GM21619 (cell line): ENCODE measurements at regions not wholly inside any gene's neighbourhood (a gene's known extent, or its start where the extent isn't known, plus 50 kb on each side); places are given as distances from the start of the nearest gene placed in this dataset.

Source experiments
- ATAC-seq: cut with Tn5 transposase; IDR thresholded peaks from one replicate; pipeline ENCODE4 v1.9.1; 2021; ENCODE audit not compliant: unreplicated experiment

DNA sequence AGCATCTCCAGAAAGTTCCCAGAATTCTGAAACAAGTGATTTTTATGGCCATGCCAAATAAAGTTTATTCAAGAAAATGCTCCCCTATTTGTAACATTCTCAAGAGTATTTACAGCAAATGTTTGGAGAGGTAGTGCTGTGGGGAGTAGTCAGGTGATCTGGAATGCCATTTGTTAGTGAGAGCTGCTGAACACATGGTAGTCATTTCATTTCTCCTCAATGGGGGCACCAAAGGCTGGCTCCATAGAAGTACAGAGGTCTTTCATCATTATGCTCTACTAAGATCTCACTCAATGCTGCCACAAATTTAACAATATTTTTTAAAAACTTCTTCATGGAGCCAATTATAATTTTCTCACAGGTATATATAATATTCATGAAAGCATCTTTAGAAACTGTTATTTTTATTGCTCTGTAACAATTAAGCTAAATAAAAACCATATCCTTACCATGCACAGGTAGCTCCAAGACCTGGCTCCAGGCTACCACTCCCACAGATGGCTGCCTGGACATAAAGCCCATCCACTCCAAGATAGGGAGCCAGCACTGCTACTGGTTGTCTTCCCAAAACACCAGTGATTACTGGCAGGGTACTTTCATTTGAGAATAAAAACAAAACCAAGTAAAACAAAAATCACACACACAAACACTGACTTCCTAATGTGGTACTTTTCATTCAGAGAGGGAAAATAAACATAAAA, 200.8 kb downstream of the PLK2 start:
- no peak for ATAC-seq

DNA sequence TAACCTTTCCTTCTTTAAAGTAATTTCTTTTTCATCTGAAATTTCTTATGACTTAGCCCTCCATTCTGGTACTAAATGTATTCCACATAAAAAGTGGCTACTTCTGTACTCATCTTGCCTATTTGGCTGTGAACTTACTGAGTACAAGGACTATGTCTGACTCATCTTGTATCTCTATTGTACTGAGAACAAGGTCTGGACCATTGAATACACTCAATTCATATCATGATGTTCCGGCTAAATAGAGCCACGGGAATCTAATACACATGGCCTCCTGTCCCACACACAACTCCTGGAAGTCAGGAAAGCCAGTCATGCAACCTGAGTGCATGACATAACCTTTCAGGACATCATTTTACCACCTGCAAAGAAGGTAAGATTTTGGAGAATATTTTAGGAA, 203.9 kb downstream of the PLK2 start:
- ATAC-seq, result no peak

DNA sequence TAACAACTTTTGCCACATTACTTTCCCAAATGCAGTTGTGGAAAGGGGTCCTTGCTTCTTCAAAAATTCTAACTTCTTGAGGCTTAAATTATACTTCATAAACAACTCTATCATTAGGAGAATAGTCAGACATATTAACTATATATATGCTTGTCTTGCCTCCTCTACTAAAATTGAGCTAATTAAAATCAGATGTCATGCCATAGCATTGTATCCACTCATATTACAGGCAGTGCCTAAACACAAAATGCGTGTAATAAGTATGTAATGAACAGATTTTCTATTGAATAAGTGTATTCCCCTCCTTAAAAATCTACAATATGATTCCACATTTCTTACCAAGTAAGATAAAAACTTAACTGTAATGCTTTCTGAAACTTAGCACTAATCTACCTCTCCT, 204.5 kb downstream of the PLK2 start:
- no peak for ATAC-seq

DNA sequence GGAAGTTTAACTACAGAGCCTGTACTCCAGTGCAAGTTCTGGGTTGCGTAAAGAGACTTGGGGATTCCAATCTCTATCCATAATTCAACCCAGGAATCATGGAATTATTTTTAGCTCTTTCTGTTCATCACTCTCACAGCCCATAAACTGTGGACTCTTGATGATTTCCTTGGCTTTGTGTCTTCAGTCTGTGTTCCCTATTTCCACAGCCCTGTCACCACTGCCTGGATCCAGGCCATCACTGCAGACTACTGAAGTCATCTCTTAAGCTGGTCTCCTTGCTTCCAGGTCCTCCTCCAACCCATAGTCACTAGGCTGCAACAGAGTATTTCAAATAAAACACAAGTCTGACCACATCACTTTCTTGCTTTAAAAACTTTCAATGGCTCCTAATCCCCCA, 211.7 kb downstream of the PLK2 start:
- no peak for ATAC-seq

DNA sequence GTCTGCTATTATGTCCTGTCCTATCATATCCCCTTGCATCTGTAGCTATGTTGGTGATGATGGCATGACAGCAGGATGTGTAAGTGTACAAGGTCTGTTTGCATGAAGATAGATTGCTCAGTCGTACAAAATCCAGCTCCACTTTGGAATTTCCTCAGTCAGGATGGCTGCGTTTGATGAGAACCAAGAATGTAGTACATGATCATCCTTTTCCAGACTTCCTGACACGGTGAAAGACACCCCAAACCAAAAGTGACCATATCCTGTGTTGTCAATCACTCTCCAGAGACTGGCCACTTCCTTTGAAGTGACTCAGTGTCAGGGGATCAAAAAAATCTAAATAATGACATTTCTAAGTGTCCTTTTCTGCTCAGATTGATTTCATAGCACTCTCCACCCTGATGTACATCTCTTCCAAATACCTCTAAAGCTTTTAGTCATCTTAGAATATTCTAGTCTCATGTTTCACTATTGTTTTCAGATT, 213.4 kb downstream of the PLK2 start:
- ATAC-seq, result no peak

DNA sequence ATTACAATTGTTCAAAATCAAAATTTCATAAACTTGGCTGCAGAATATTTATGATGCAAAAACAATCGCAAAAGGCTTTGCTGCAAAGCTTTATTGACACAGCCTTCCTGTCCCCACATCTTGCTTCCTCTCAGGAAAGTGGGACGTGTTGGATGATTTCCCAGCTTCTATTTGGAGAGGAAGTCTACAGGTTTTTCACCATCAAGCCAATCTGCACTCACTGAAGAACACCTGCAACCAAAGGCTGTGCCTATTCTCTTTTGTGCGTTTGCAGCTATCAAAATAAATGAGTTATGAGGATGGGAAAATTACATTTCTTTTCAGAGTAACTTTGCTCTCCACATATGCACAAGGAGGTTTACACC, 214.4 kb downstream of the PLK2 start:
- no peak for ATAC-seq

DNA sequence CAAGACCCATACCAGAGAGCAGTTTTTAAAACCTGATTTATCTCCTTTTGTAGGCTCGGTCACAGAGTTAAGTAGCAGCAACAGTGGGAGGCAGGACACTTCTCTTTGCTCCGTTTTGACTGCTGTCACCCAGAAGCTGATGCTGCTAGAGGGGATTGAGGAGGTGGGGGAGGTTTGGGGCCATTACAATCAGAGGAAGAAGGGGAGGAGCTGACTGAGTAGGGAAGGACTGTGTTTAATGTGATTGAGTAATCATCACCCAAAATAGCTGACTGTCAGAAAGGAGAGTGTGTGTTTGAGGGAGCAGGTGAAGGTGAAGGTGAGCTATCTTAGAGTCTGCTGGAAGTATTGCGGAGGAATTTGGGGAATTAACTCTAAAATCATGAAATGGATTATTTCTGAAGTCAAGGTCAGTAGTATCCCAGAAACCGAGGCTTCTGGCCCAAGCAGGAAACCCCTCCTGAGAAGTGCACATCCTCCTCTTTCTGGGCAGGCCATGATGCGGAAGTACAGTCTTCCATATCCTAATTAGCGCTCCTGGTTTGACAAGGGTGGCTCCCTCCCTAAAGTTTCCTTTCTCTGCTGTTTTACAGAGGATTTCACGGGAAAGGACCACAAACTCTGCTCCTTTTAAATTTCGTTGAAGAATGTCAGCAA, 214.9 kb downstream of the PLK2 start:
- ATAC-seq, result no peak

DNA sequence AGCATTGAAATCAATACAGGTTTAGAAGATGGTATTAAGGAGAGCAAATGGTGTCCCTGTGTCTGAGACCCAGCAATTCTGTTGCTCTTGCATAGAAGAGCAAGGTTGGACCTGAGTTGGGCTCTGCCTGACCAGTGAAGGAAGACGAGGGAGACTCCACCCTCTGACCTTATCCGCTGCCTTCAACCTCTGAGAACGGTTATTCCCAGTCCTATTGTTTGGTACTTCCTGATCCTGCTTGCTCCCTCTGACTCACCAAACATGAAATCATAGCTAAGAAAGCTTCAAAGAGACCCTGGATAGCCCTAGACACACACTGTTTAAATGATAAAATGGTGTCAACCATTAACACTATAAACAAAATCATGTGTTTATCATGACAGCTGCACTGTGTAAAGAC, 218.5 kb downstream of the PLK2 start:
- ATAC-seq, result no peak

DNA sequence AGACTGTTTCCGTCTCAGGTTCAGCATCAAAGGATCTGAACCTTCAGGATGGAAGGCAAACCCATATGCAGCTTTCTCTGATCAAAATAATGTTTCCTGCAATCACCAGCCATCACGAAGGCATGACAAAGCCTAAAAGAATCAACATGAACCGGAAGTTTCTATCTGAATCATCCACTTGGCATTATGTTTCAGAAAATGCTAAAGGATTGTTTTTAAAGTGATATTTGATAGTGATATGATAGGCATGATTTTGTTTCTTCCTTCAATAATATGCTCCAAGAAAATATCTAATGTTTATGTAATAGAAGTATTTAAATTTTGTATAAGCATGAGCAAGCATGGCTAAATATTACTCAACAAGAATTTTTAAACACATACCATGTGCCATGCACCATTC, 219.6 kb downstream of the PLK2 start:
- ATAC-seq, result no peak

DNA sequence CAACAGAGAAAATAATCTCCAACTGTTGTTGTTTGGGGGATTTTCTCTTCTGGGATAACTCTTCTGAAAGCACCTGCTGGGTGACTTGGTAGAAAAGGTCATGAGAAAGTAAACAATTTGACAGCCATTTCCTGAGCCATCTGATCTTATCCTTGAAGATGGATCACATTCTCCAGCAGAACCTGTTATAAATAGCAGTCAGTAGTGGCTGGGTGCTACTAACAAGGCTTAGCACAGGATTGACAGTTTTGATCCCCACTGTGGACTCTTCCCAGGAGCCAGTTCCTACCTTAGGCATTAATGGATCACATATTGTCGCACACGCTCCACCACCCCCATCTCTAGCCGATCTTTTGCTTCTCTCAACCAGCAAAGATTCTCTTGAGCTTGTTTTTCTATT, 220.2 kb downstream of the PLK2 start:
- ATAC-seq, result no peak

DNA sequence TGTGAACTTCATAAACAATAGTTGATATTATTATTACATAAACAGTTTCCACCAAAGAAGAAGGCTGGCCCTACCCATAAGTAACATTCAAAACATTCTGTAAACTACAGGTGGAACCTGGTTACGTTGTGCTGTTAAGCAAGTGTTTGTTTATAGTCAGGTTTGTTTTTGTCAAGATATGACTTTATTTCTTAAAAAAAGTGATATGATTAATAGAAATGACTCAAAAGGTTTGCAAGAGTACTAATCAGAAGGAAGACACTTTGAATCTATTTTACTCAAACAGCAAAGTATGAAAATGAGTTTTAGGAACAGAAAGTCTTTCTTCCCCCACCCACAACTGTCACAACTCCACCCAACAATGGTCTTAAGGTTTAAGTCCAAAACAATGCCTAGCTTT, 220.8 kb downstream of the PLK2 start:
- peak; percentile 74 for ATAC-seq

DNA sequence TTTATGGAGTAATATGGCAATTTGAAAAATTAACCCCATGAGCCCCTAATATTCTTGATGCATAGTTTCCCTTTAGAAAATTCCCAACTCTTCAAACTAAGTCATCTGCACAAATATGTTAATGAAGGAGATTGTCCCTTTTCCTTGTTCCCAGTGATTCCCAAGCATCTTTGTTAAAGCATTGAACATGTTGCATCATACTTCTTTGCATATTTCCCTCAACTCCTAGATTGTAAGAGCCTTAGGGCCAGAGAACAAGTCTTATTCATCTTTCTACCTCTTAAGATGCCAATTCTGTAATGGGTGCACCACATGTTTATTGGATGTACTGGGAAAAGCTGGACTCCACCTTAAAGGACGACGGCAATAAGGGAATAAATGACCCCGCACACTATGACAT, 223.4 kb downstream of the PLK2 start:
- ATAC-seq, result no peak

DNA sequence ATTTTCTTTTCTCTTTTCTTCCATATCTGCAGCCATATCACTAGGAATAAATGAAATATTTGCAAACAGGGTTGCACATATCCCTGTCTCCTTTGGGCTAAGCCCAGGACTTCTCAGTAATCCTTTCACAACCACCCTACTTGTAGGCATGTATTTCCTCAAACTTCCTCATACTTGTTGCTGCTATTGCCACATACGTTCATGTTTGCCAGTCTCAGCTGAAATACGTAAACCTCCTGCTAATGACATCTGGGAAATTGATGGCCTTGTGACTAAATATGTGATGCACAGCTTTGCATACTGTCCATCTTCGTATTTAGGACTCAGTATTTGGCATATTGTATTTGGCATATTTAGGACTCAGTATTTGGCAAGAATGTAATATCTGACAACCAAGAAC, 224.6 kb downstream of the PLK2 start:
- ATAC-seq, result no peak

DNA sequence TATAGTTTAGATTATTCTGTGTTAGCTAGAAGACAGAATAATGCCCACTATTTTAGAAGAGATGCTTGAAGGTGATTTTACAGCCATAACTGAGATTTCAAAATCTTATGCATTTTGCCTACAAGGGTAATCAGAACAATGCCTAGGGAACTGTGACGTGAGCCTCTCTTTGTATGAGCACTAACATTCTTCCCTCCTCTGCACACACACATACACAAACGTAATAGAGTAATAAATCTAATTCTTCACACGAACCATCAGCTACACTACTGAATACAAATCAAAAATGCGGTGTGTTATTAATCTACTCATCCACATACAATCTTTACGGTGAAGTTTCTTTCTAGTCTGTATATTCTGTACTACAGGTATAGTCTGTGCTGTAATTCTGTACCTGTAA, 227.8 kb downstream of the PLK2 start:
- ATAC-seq, result no peak

DNA sequence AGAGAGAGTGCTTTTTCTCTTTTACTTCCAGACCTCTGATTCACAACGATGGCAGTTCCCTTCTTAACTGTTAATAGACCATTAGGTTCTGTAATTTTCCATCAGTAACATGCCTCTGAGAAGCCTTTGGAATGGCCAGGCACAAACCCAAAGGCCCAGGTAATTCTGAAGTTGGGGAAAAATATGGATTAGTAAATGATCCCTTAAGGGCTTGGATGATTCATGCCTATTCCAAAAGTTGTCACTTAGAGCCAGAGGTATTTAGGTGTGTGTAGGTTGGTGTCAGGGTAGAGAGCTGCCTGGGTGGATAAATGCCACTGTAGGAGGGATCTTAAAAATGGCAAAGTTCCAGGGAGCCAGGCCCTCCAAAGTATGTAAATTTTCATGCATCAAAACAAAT, 228.8 kb downstream of the PLK2 start:
- ATAC-seq, result no peak

DNA sequence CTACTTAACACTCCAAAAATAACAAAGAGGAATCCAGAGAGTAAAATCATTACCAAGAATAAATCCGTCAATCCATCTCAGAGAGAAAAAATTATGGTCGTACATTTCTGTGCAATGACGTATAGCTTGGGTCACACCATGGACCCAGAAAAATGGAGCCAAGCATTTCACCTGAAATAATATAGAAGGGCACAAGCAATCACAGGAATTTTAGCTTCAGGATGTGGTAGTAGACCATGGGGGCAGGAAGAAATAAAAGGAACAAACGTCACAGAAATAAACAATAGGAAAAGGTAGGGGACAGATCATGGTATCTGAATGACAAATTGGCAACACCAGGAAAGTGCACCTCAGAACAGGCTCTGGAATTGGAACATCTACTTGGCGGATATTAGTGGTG, 231.0 kb downstream of the PLK2 start:
- no peak for ATAC-seq

DNA sequence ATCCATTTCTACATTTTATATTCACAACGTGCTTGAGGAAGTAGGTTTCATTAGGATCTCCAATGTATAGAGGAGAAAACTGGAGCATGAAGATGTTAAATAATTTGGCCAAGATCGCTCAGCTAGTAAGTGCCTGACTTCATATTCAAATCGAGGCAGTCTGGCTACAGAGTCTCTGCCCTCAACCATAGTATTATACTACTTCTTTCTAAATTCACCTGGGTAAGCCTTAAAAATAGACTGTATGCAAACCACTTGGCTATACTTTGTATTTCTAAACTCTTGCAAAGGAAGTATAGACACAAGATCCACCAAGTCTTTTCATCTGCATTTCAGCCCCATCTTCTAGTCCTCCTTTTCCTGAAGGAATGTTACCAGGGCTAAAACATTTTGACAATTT, 232.0 kb downstream of the PLK2 start:
- no peak for ATAC-seq

DNA sequence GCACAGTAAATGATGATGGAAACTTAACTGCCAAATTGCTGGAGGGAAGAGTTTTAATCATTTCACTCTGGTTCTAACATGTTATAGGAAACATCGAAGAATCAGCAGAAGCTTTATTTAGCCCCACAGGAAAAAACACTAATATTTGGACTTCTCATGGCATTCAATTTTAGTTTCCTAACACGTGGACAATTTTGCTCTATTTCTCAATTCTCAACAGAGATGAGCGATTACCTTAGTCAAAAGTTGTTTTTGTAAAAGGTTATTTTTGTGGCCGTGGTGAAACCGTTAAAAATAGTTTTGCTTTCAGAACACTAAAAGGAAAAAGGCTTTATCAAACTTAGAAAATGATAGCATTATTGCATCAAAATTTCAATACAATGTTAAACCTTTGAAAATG, 235.2 kb downstream of the PLK2 start:
- no peak for ATAC-seq

DNA sequence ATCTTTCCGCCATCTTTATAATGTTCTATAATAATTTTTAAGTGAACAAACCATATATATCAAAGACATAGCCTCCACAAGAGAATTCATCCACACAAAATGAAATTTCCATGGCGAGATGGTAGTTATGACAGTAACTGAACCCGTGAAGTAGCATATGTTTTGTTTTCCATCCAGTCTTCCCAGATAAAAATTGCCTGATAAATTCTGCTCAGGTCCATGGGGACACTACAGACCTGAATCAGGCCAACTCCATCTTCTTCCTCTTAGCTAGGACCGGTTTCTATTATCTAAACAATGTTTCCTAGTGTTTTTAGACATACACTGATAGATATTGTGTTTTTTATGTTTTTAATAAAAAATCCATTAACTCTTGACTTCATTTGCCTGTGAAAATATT, 235.7 kb downstream of the PLK2 start:
- no peak for ATAC-seq

DNA sequence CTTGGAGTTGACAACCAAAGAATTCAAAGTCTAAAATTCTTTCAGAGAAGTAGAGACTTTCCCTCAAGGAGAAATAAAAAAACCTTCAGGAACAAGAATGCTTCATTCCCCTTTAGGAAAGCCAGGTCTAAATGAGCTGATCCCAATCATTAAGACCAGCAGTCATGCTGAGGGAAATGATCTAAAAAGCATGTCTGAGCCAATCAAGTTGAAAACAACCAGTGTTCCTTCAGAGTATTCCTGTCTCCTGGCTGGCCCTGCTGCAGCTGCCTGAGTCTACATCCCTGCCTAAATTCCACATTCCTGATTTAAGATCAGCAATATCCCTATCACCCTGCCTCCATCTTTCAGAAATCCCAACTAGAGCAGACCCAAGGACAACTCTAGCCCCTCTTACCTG, 244.5 kb downstream of the PLK2 start:
- no peak for ATAC-seq

DNA sequence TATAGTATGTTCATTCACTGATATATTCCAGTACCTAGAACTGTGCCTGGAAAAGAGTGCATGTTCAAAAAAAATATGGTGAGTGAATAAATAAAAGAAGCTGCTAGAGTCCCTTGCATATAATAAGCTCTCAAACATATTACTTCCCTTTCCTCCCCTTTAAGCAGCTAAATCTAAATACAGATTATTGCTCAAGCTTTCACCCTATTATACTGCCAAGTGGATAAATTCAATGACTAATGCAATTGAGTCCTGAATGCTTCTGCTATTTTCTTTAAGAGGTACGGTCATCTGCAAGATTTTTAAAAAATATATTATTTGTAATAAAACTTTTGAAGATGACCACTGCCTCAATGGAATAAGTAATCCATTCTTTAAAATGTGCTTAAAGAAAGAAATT, 248.4 kb downstream of the PLK2 start:
- no peak for ATAC-seq

DNA sequence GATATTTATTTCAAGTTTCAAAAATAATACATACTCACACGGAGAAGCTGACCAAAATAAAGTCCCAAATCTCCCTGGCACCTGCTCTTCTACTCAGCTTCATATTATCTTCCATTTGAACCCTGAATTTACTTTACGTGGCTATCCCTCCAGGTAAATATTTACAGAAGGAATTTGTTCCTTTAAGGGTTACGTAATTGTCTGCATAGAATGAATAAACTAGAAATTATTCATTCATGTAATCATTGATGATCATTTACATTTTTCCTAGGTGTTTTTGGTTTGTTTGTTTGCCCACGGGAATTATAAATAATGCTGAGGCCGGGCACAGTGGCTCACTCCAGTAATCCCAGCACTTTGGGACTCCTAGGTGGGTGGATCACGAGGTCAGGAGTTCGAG, 251.2 kb downstream of the PLK2 start:
- no peak for ATAC-seq

DNA sequence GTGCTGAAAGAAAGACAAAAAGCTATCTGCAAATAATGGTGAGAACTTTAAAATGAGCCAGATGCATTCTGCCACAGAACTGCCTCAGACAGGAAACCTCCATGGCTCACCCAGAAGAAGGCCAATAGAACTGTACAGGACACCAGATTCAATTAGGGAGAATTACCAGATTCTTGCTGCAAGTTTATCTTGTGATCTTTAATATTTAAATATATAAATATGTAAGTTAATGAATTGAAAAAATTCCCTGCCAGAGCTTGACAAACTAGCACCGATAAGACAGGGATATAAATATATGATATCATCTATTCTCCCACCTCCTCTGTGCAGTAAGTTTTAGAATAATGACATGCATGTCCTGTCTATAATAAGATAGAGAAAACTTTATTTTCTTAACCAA, 252.8 kb downstream of the PLK2 start:
- no peak for ATAC-seq
